Thoracic aorta (tissue), 2 donors: ENCODE measurements at regions not wholly inside any gene's neighbourhood (a gene's known extent, or its start where the extent isn't known, plus 50 kb on each side); places are given as distances from the start of the nearest gene placed in this dataset.

Source experiments
- ATAC-seq: fragments of 150-250 bp; one replicate; pipeline ENCODE4 v1.8.0; 2017; ENCODE audit warnings: low read depth; ENCODE audit not compliant: insufficient number of reproducible peaks, low FRiP score
- DNase-seq: peaks from one replicate; pipeline ENCODE4 v3.0.0-alpha.2; 2020; ENCODE audit warnings: low spot score
- H3K27ac ChIP-seq, 2 donors: fragments of 200-600 bp; sonication (generic); 1 replicate in 1 of 2; 2 replicates in 1 of 2; pipeline ENCODE4 v1.5.1; 2016; ENCODE audit warnings: mild to moderate bottlenecking in 2 of 2, moderate library complexity in 2 of 2
- H3K27me3 ChIP-seq: fragments of 200-600 bp; sonication (generic); replicated peaks from 2 replicates; pipeline ENCODE4 v1.6.0; 2016; ENCODE audit warnings: mild to moderate bottlenecking; ENCODE audit not compliant: insufficient read depth
- H3K36me3 ChIP-seq: fragments of 200-600 bp; sonication (generic); one replicate; pipeline ENCODE4 v1.5.1; 2016
- H3K4me1 ChIP-seq, 2 donors: fragments of 200-600 bp; sonication (generic); 1 replicate in 1 of 2; 2 replicates in 1 of 2; pipeline versions ENCODE4 v1.5.1 to v1.6.0; 2016; ENCODE audit warnings: low read depth in 2 of 2, mild to moderate bottlenecking in 1 of 2; ENCODE audit not compliant: control insufficient read depth in 1 of 2
- H3K4me3 ChIP-seq: fragments of 200-600 bp; sonication (generic); 2 replicates; pipeline ENCODE4 v1.5.1; 2016; ENCODE audit warnings: mild to moderate bottlenecking
- H3K9me3 ChIP-seq: fragments of 200-600 bp; sonication (generic); 2 replicates; pipeline ENCODE4 v1.5.1; 2016
- TF ChIP-seq, protein P1 (sequence below): fragments of 200-600 bp; sonication (generic); IDR thresholded peaks from one replicate; pipeline ENCODE4 v1.5.1; 2019; ENCODE audit warnings: antibody characterized with exemption

DNA sequence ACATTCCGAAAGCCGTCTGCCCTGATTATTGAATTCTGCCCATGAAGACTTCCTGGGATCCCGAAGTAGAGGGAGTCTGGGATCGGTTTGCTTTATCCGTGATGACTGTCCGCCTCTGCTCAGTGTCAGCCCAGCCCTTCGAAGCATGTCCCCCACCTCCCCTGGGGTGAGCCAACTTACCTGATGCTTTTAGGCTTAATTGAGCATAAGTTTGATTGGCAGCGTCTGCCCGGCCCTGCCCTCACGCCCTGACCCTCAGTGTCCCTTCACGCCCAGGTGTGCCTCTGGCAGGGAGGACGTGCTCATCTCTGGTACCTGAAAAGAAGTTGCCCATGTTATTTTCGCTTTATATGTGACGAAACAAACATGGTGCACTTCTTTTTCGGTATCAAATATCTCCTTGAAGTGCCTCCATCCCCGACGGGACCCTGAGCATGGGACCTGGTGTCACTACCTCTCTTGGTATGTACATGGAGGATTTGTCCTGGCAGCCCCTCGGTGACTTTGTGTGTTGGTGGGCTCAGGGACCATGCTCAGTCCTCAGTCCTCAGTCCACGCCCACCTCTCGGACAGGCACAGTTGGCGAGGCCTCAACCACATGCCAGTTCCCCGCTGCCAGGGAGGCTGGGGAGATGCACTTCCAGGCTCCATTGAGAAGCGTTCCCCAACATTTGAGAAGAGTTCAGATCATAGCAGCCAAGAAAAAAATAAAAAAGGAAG, 130.1 kb upstream of the RTL1 start:
- Histone ChIP-seq H3K4me3 (no peak overlapping the region), H3K4me1 (no peaks in the 10 kb centered on the region), H3K36me3 (no peaks in the 10 kb centered on the region), H3K27ac (no peak overlapping the region), H3K27me3 (no peaks in the 10 kb centered on the region), H3K9me3 (no peaks in the 10 kb centered on the region)
- ATAC-seq (no peak), DNase-seq (no peak)
- TF ChIP-seq, protein P1, sequence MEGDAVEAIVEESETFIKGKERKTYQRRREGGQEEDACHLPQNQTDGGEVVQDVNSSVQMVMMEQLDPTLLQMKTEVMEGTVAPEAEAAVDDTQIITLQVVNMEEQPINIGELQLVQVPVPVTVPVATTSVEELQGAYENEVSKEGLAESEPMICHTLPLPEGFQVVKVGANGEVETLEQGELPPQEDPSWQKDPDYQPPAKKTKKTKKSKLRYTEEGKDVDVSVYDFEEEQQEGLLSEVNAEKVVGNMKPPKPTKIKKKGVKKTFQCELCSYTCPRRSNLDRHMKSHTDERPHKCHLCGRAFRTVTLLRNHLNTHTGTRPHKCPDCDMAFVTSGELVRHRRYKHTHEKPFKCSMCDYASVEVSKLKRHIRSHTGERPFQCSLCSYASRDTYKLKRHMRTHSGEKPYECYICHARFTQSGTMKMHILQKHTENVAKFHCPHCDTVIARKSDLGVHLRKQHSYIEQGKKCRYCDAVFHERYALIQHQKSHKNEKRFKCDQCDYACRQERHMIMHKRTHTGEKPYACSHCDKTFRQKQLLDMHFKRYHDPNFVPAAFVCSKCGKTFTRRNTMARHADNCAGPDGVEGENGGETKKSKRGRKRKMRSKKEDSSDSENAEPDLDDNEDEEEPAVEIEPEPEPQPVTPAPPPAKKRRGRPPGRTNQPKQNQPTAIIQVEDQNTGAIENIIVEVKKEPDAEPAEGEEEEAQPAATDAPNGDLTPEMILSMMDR, result no peak

DNA sequence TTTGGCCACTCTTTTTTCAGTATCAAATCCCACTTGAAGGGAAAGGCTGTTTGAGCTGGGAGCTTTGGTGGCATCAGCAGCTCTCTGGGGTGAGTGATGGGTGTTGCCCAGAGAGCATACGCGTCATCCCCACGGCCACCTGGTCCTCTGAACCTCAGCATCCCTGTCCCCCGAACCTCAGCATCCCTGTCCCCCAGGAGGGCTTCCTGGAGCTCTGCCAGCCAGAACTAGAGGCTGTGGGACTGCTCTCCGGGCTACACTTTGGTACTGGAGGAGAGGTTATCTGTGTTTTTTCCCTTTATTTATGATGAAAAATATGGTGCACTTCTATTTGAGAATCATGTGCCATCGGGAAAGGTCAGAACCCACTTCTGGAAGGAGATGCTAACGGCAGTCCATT, 131.5 kb upstream of the RTL1 start:
- DNase-seq, result no peak
- Histone ChIP-seq H3K27me3 (no peaks in the 10 kb centered on the region), H3K9me3 (no peaks in the 10 kb centered on the region), H3K4me3 (no peak overlapping the region), H3K4me1 (no peaks in the 10 kb centered on the region), H3K27ac (no peak overlapping the region), H3K36me3 (no peaks in the 10 kb centered on the region)
- TF ChIP-seq, protein P1, result no peak
- ATAC-seq, result no peak

DNA sequence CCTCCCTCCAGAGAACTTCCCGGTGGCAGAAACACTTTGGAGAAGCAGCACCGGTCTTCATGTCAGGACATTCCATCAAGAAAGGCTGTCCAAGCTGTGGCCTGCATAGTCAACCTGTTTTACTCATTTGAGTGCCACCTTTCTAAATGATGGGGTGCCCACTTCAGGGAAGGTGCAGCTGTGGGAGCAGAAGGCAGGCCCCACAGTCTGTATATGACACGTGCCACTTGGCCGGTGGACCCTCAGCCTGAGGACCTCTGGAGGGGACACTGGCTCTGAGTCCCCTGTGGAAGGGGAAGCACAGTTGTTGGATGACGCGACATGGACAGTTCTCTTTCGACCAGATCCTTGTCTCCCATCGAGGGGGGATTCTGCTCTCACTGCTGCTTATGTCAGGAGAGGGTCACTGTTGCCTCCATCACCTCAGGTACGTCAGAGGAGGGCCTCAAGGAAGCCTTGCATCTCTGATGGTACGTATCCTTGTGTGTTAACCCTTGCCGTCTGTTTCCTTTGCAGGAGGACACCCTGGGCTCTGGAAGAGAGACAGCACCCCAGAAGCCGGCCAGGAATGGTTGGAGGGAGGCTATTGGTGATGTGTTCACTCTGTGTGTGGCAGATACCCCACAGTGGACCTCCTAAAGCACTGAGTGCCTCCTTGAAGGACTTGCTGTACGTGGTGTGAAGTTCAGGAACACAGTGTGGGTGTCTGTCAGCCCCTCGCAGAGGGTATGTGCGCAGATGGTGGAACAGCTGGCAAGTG, 132.1 kb upstream of the RTL1 start:
- Histone ChIP-seq H3K9me3 (no peaks in the 10 kb centered on the region), H3K36me3 (no peaks in the 10 kb centered on the region), H3K4me3 (no peak overlapping the region), H3K27me3 (no peaks in the 10 kb centered on the region), H3K27ac (no peak overlapping the region), H3K4me1 (no peaks in the 10 kb centered on the region)
- DNase-seq (no peak), ATAC-seq (no peak)
- TF ChIP-seq, protein P1, result no peak

DNA sequence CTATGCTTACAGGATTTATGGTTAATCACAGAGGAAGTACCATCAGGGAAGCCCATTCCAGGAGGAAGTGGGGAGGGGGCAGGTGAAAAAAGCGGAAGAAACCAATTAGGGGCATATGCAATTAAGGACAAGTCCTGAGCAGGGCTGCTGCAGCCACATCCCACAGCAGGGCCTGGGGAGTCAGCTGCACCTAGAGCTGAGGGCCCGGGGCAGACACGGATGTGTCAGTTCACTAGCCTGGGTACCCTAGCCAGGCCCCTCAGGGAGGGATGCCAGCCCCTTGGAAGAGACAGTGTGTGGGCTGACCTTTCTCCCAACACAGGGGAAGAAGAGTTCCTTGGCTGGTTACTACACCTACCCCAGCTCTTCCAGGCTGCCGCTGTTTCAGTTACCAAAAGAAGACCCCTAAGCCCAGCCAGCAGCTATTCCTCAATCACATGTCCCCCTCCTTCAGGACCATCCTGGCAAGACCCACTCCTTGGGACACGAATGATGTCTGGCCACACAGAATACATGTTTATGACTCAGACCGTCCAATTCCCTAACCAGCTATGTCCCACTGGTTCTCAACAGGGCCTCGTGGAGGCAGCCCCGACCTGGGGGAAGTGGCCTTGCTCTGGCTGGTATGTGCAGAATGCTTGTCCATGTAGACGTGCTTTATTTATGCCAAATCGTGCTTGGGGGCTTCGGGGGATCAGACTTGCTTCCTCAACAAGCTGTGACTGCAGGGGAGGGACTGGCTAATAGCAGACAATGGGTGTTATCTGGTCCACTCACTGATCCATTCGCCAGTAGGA, 133.7 kb upstream of the RTL1 start:
- Histone ChIP-seq H3K9me3 (no peaks in the 10 kb centered on the region), H3K4me1 (no peaks in the 10 kb centered on the region), H3K27me3 (no peaks in the 10 kb centered on the region), H3K4me3 (no peak overlapping the region), H3K27ac (no peak overlapping the region), H3K36me3 (no peaks in the 10 kb centered on the region)
- TF ChIP-seq, protein P1, result no peak
- ATAC-seq, result no peak
- DNase-seq, result no peak
